ENCODE measurements at regions not wholly inside any gene's neighbourhood (a gene's known extent, or its start where the extent isn't known, plus 50 kb on each side); places are given as distances from the start of the nearest gene placed in this dataset.

GRCh38 chr21:41605178-41605933, 97.4 kb upstream of the TMPRSS2 start (continued):
- TF ChIP-seq ZNF7 (CRISPR knock-in tag; IDR thresholded peaks at IDR 0.05) = no peak
- TF ChIP-seq ZNF362 (CRISPR knock-in tag; IDR thresholded peaks at IDR 0.05; ENCODE audit: borderline replicate concordance) = 0 out of 2 replicates have a peak, but pooled peaks have one; percentile 27
- TF ChIP-seq ZFP91 (CRISPR knock-in tag; IDR thresholded peaks at IDR 0.05; ENCODE audit: borderline replicate concordance) = peak; percentile 73
- TF ChIP-seq PAXIP1 (CRISPR knock-in tag; conservative IDR thresholded peaks at IDR 0.05) = peak; percentile 82
- no peak for TF ChIP-seq ZBTB37 (CRISPR knock-in tag; IDR thresholded peaks at IDR 0.05)
- TF ChIP-seq PHF21A (CRISPR knock-in tag; IDR thresholded peaks at IDR 0.05) = peak; percentile 87
- no peak for TF ChIP-seq GABPA (IDR thresholded peaks at IDR 0.05; ENCODE audit: low read depth, low read length)
- TF ChIP-seq GABPA (CRISPR knock-in tag; IDR thresholded peaks at IDR 0.05; ENCODE audit: low read depth) = no peak
- no peak for TF ChIP-seq TBX3 (IDR thresholded peaks at IDR 0.05; ENCODE audit: borderline replicate concordance)
- no peak for TF ChIP-seq NCOA5 (CRISPR knock-in tag; IDR thresholded peaks at IDR 0.05)
- TF ChIP-seq RBM22 (optimal IDR thresholded peaks at IDR 0.05; ENCODE audit: low read length) = no peak
- TF ChIP-seq ZNF224 (CRISPR knock-in tag; IDR thresholded peaks at IDR 0.05) = no peak
- TF ChIP-seq ZNF383 (CRISPR knock-in tag; IDR thresholded peaks at IDR 0.05; ENCODE audit: borderline replicate concordance) = no peak
- no peak; the same call in 1 of the 2 replicates for TF ChIP-seq FOXK1 (CRISPR knock-in tag; IDR thresholded peaks at IDR 0.05; ENCODE audit: borderline replicate concordance, low read depth)
- TF ChIP-seq ZSCAN20 (CRISPR knock-in tag; IDR thresholded peaks at IDR 0.05; ENCODE audit: borderline replicate concordance) = peak; percentile 93; the same call in 1 of the 2 replicates
- TF ChIP-seq ZNF468 (CRISPR knock-in tag; IDR thresholded peaks at IDR 0.05) = no peak
- TF ChIP-seq DNMT1 (CRISPR knock-in tag; IDR thresholded peaks at IDR 0.05) = 0 out of 2 replicates have a peak, but pooled peaks have one; percentile 59
- TF ChIP-seq CREBL2 (CRISPR knock-in tag; IDR thresholded peaks at IDR 0.05; ENCODE audit: borderline replicate concordance) = no peak
- no peak for TF ChIP-seq KLF12 (CRISPR knock-in tag; IDR thresholded peaks at IDR 0.05; ENCODE audit: borderline replicate concordance)
- TF ChIP-seq ZNF18 (CRISPR knock-in tag; IDR thresholded peaks at IDR 0.05; ENCODE audit: insufficient replicate concordance) = no peak

All from HepG2 (cell line).